HepG2 (cell line): ENCODE measurements at regions not wholly inside any gene's neighbourhood (a gene's known extent, or its start where the extent isn't known, plus 50 kb on each side); places are given as distances from the start of the nearest gene placed in this dataset.

ENCODE experiments used
- CEBPZ ChIP-seq: IDR thresholded peaks from 2 replicates; pipeline ENCODE4 v1.6.1; 2012; ENCODE audit warnings: low read length, improper control_type of control experiment
- CHCHD3 ChIP-seq: sonication (generic); formaldehyde crosslinking; IDR thresholded peaks from 2 replicates; pipeline ENCODE4 v1.8.0; 2022; ENCODE audit warnings: mild to moderate bottlenecking, missing genetic modification reagents, moderate library complexity
- ERF ChIP-seq: IDR thresholded peaks from 2 replicates; pipeline ENCODE4 v1.6.1; 2018; ENCODE audit warnings: missing biosample characterization, missing genetic modification reagents
- FOXO1 ChIP-seq: sonication (generic); formaldehyde crosslinking; IDR thresholded peaks from 2 replicates; pipeline ENCODE4 v1.4.0; 2020; ENCODE audit warnings: missing genetic modification reagents
- HNRNPK ChIP-seq: fragments of 200-400 bp; formaldehyde crosslinking; IDR thresholded peaks from 2 replicates; pipeline ENCODE4 v1.6.1; 2018; ENCODE audit warnings: low read length, low read depth, moderate library complexity, mild to moderate bottlenecking; ENCODE audit not compliant: poor library complexity, severe bottlenecking
- HOXA7 ChIP-seq: sonication (generic); formaldehyde crosslinking; IDR thresholded peaks from 2 replicates; pipeline ENCODE4 v1.8.1; 2022; ENCODE audit warnings: mild to moderate bottlenecking, missing genetic modification reagents, moderate library complexity
- JUND ChIP-seq: sonication (generic); formaldehyde crosslinking; IDR thresholded peaks from 2 replicates; pipeline ENCODE4 v1.8.0; 2022; ENCODE audit warnings: mild to moderate bottlenecking, missing genetic modification reagents
- MAX ChIP-seq: IDR thresholded peaks from 2 replicates; pipeline ENCODE4 v1.6.1; 2012; ENCODE audit warnings: inconsistent platforms
- NFYB ChIP-seq: sonication (generic); formaldehyde crosslinking; IDR thresholded peaks from 2 replicates; pipeline ENCODE4 v1.4.0; 2020; ENCODE audit warnings: missing genetic modification reagents
- RNF2 ChIP-seq: fragments of 450-650 bp; conservative IDR thresholded peaks from 2 replicates; pipeline ENCODE4 v1.6.1; 2016; ENCODE audit warnings: low read depth
- SMAD3 ChIP-seq: sonication (generic); formaldehyde crosslinking; IDR thresholded peaks from 2 replicates; pipeline ENCODE4 v1.4.0; 2020; ENCODE audit warnings: missing genetic modification reagents
- SOX13 ChIP-seq, 3 experiments: fragments of 450-650 bp in 1 of 3; sonication (generic) in 1 of 3; formaldehyde crosslinking in 1 of 3; IDR thresholded peaks in 2 of 3; conservative IDR thresholded peaks in 1 of 3; 2 replicates each; pipeline versions ENCODE4 v1.5.0 to v1.6.1; 2016 to 2020; ENCODE audit warnings: antibody characterized with exemption in 1 of 3, mild to moderate bottlenecking in 1 of 3, missing compliant biosample characterization in 1 of 3, missing genetic modification reagents in 1 of 3, moderate library complexity in 1 of 3
- SRSF4 ChIP-seq: fragments of 200-400 bp; formaldehyde crosslinking; IDR thresholded peaks from one replicate; pipeline ENCODE4 v1.6.1; 2018; ENCODE audit warnings: mild to moderate bottlenecking, low read depth, low read length, moderate library complexity; ENCODE audit not compliant: poor library complexity, severe bottlenecking
- SYNCRIP ChIP-seq: fragments of 200-400 bp; formaldehyde crosslinking; IDR thresholded peaks from 2 replicates; pipeline ENCODE4 v1.6.1; 2018; ENCODE audit warnings: mild to moderate bottlenecking, low read depth, low read length; ENCODE audit not compliant: insufficient read depth
- TFAP4 ChIP-seq: sonication (generic); IDR thresholded peaks from 2 replicates; pipeline ENCODE4 v1.6.1; 2016; ENCODE audit warnings: low read depth, borderline replicate concordance
- THAP11 ChIP-seq: IDR thresholded peaks from 2 replicates; pipeline ENCODE4 v1.6.1; 2016; ENCODE audit warnings: missing biosample characterization, missing genetic modification reagents
- ZBTB46 ChIP-seq: sonication (generic); formaldehyde crosslinking; IDR thresholded peaks from 2 replicates; pipeline ENCODE4 v1.4.0; 2020; ENCODE audit warnings: mild to moderate bottlenecking, missing genetic modification reagents, borderline replicate concordance
- ZNF230 ChIP-seq: sonication (generic); formaldehyde crosslinking; IDR thresholded peaks from 2 replicates; pipeline ENCODE4 v1.4.0; 2020; ENCODE audit warnings: mild to moderate bottlenecking, missing genetic modification reagents
- ZNF234 ChIP-seq: sonication (generic); formaldehyde crosslinking; conservative IDR thresholded peaks from 2 replicates; pipeline ENCODE4 v1.5.1; 2020; ENCODE audit warnings: mild to moderate bottlenecking, missing genetic modification reagents

GRCh38 chr2:203650860-203651613, 55.4 kb upstream of the CD28 start (continued):
- TF ChIP-seq ERF (CRISPR knock-in tag) (no peak; the same call in 1 of the 2 replicates), SRSF4 (no peak), MAX (peak; percentile 67), ZNF230 (CRISPR knock-in tag) (peak; percentile 57; the same call in 1 of the 2 replicates), NFYB (no peak; the same call in 1 of the 2 replicates), THAP11 (CRISPR knock-in tag) (no peak; the same call in 1 of the 2 replicates), CEBPZ (no peak), SMAD3 (CRISPR knock-in tag) (peak; percentile 83; the same call in 1 of the 2 replicates), RNF2 (no peak), ZBTB46 (no peak), HNRNPK (no peak), TFAP4 (peak; percentile 87), HOXA7 (no peak), SYNCRIP (no peak), ZNF234 (CRISPR knock-in tag) (no peak), SOX13 (IDR thresholded peaks at IDR 0.05) (no peak; the same call in 1 of the 2 replicates), SOX13 (CRISPR knock-in tag; conservative IDR thresholded peaks at IDR 0.05 in 1 of 2, IDR thresholded peaks at IDR 0.05 in 1 of 2) (peak in 1 of 2 experiments; percentile 80; a peak in 2 of 4 replicates), FOXO1 (CRISPR knock-in tag) (peak; percentile 81; the same call in 1 of the 2 replicates), JUND (CRISPR knock-in tag) (no peak), CHCHD3 (CRISPR knock-in tag) (no peak)
